ENCODE measurements at regions not wholly inside any gene's neighbourhood (a gene's known extent, or its start where the extent isn't known, plus 50 kb on each side); places are given as distances from the start of the nearest gene placed in this dataset.

DNA sequence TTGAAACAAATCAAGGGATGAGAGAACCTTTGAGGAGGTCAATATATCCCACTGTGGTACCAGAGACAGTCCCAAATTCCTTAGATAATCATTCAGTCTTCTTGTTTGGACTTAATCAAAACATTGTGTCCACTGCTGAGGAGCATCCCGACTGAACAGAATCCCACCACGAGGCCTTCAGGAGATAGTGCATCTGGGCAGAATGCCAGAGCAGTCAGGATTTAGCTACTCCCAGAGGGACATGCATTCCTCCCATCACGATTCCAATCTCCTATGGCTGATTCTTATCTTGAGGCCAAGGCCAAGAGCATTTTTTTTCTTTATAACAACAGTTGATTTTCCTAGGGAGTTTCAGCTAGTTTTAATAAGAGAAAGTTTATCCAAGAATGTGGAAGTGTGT is 87.4 kb upstream of the COX10 start:
- H3K4me1 ChIP-seq (replicated peaks in 1 of 4; ENCODE audit: control insufficient read depth in 3 of 4, insufficient read depth in 4 of 4, low read length in 3 of 4) = peaks cover 0 to 10% (median 2%) of the 10 kb centered on the region in 4 experiments; a peak in 2 of 7 replicates
- H4K5ac ChIP-seq (ENCODE audit: insufficient read length, low read depth, low read length) = no peak overlapping the region
- no peaks in the 10 kb centered on the region for H3K36me3 ChIP-seq (ENCODE audit: control insufficient read depth in 2 of 4, insufficient read depth in 4 of 4, low read length in 3 of 4)
- no peak overlapping the region for H4K91ac ChIP-seq (replicated peaks; ENCODE audit: insufficient read length, low read length)
- no peak overlapping the region for H3K9ac ChIP-seq (replicated peaks in 1 of 4; ENCODE audit: extremely low read depth in 1 of 4, low read depth in 3 of 4, low read length in 3 of 4)
- no peak overlapping the region for H3K4me2 ChIP-seq (ENCODE audit: insufficient read depth in 1 of 2, low read depth in 2 of 2, low read length in 2 of 2)
- H2BK120ac ChIP-seq (replicated peaks; ENCODE audit: low read depth, low read length) = no peak overlapping the region
- no peaks in the 10 kb centered on the region for H4K20me1 ChIP-seq (replicated peaks in 1 of 2; ENCODE audit: control insufficient read depth in 1 of 2, insufficient read depth in 2 of 2, low read length in 2 of 2)
- ChIA-PET POLR2A (ENCODE audit: partially characterized antibody) (no interaction called here), CTCF (ENCODE audit: partially characterized antibody) (no interaction called here)
- H3K23me2 ChIP-seq (ENCODE audit: low read depth, low read length) = no peaks in the 10 kb centered on the region
- H3K27me3 ChIP-seq (replicated peaks in 1 of 4; ENCODE audit: control insufficient read depth in 3 of 4, extremely low read depth in 1 of 4, insufficient read depth in 3 of 4, low read length in 3 of 4) = no peaks in the 10 kb centered on the region
- no peaks in the 10 kb centered on the region for H3K79me2 ChIP-seq (ENCODE audit: control insufficient read depth in 1 of 2, insufficient read depth in 2 of 2, low read length in 2 of 2)
- no peak overlapping the region for H2AK5ac ChIP-seq (ENCODE audit: low read depth, low read length)
- no peak for FAIRE-seq
- no peak overlapping the region for H3K27ac ChIP-seq (ENCODE audit: low read depth, low read length)
- H4K8ac ChIP-seq (ENCODE audit: extremely low read depth, insufficient read depth, low read length) = no peak overlapping the region
- no peak overlapping the region for H3K4me3 ChIP-seq (ENCODE audit: extremely low read depth in 1 of 4, insufficient read depth in 2 of 4, low read depth in 3 of 4, low read length in 4 of 4)
- no peaks in the 10 kb centered on the region for H3K79me1 ChIP-seq (ENCODE audit: low read depth, low read length)
- H3K23ac ChIP-seq (ENCODE audit: insufficient read length) = no peak overlapping the region
- no peak overlapping the region for H2BK15ac ChIP-seq (ENCODE audit: low read length)
- no peak overlapping the region for H3K18ac ChIP-seq (ENCODE audit: extremely low read depth, low read length)
- H2BK12ac ChIP-seq (ENCODE audit: low read depth, low read length) = no peak overlapping the region
- H2AFZ ChIP-seq (ENCODE audit: low read length) = no peak overlapping the region
- H3K14ac ChIP-seq (ENCODE audit: insufficient read length) = no peak overlapping the region
- no peak overlapping the region for H2BK20ac ChIP-seq (ENCODE audit: low read length)
- H2BK5ac ChIP-seq (ENCODE audit: low read depth, low read length) = no peak overlapping the region
- DNase-seq (ENCODE audit: low read depth in 1 of 2, low spot score in 2 of 2) = no peak
- 98% methylated on average over 3 of the region's 3 CpGs; no CpG with 5 or more reads in 1 of the 2 experiments for WGBS, 2 experiments (ENCODE audit: extremely low coverage in 1 of 2, insufficient coverage in 1 of 2, insufficient read length in 1 of 2, insufficient replicate concordance in 2 of 2, low coverage in 1 of 2, low lambda C conversion rate in 2 of 2, missing lambda C conversion rate in 1 of 2)
- no peaks in the 10 kb centered on the region for H3K9me3 ChIP-seq (ENCODE audit: insufficient read depth in 2 of 2, low read depth in 1 of 2, low read length in 1 of 2)
- no peak overlapping the region for H3K56ac ChIP-seq (replicated peaks; ENCODE audit: insufficient read length, low read depth, low read length)
- no peak overlapping the region for H3K4ac ChIP-seq (replicated peaks; ENCODE audit: insufficient read length, low read depth, low read length)
- TF ChIP-seq CBX5 (IDR thresholded peaks at IDR 0.05; ENCODE audit: low read depth, low read length) (no peak), TEAD4 (IDR thresholded peaks at IDR 0.05; ENCODE audit: low read depth, low read length) (no peak)

Data from H1 (cell line).